Mammary epithelial cell (primary cell): ENCODE measurements at regions not wholly inside any gene's neighbourhood (a gene's known extent, or its start where the extent isn't known, plus 50 kb on each side); places are given as distances from the start of the nearest gene placed in this dataset.

Experiments used
- EZH2 ChIP-seq: IDR thresholded peaks from 2 replicates; pipeline ENCODE4 v1.6.1; 2012; ENCODE audit warnings: low read length, inconsistent platforms, borderline replicate concordance
- TF ChIP-seq, protein P1 (sequence below), 2 donors: IDR thresholded peaks in 1 of 2; conservative IDR thresholded peaks in 1 of 2; 2 replicates each; pipeline ENCODE4 v1.5.1; 2011 to 2012; ENCODE audit warnings: inconsistent platforms in 2 of 2, low read length in 2 of 2, mild to moderate bottlenecking in 2 of 2, control low read depth in 1 of 2, low read depth in 1 of 2; ENCODE audit not compliant: insufficient read depth in 1 of 2; ENCODE audit errors: extremely low read depth in 1 of 2

DNA sequence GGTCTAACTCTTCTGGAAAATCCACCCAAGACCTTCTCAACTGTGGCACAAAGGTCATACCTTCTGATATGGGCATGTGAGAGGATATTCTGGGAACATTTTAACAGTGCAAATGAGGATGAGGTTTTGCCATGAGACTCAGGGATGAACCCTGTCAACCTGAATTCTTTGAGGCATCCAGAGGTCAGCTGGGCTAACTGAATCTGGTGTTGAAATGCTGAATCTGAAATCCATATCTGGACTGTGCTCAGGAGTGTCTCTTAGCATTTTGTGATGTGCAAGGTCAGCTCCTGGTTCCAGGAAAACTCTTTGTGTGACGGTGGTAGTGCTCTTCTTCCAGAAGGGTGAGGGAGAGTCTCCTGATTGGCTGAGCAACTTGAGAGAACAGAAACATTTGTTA, 276.0 kb upstream of the SALL1 start:
- TF ChIP-seq EZH2: no peak
- TF ChIP-seq, protein P1, sequence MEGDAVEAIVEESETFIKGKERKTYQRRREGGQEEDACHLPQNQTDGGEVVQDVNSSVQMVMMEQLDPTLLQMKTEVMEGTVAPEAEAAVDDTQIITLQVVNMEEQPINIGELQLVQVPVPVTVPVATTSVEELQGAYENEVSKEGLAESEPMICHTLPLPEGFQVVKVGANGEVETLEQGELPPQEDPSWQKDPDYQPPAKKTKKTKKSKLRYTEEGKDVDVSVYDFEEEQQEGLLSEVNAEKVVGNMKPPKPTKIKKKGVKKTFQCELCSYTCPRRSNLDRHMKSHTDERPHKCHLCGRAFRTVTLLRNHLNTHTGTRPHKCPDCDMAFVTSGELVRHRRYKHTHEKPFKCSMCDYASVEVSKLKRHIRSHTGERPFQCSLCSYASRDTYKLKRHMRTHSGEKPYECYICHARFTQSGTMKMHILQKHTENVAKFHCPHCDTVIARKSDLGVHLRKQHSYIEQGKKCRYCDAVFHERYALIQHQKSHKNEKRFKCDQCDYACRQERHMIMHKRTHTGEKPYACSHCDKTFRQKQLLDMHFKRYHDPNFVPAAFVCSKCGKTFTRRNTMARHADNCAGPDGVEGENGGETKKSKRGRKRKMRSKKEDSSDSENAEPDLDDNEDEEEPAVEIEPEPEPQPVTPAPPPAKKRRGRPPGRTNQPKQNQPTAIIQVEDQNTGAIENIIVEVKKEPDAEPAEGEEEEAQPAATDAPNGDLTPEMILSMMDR (conservative IDR thresholded peaks at IDR 0.05 in 1 of 2, IDR thresholded peaks at IDR 0.05 in 1 of 2; ENCODE audit: extremely low read depth in 1 of 2, insufficient read depth in 1 of 2, low read depth in 1 of 2, low read length in 2 of 2): no peak
